Astrocyte of the cerebellum (primary cell): ENCODE measurements at regions not wholly inside any gene's neighbourhood (a gene's known extent, or its start where the extent isn't known, plus 50 kb on each side); places are given as distances from the start of the nearest gene placed in this dataset.

Experiments
- DNase-seq: peaks from one replicate; pipeline ENCODE4 v3.0.0-alpha.2; 2011; ENCODE audit warnings: low read depth
- H3K4me3 ChIP-seq: 2 replicates; pipeline ENCODE4 v1.5.1; 2011; ENCODE audit warnings: mild to moderate bottlenecking, low read depth, low read length, moderate library complexity
- CTCF ChIP-seq: IDR thresholded peaks from 2 replicates; pipeline ENCODE4 v1.5.1; 2012; ENCODE audit warnings: low read length, low read depth, moderate library complexity, mild to moderate bottlenecking; ENCODE audit errors: missing control alignments
- in situ Hi-C: cut with HindIII; loops from 2 replicates; pipeline ENCODE4 v1.10.0; 2017; ENCODE audit warnings: low sequenced_read_pairs

GRCh38 chr18:64615021-64615420, 466.1 kb upstream of the LINC00305 start:
- in situ Hi-C loops = no loop called here
- TF ChIP-seq CTCF = no peak
- no peak overlapping the region for H3K4me3 ChIP-seq
- DNase-seq = no peak

GRCh38 chr18:64614446-64614845, 465.6 kb upstream of the LINC00305 start:
- DNase-seq = no peak
- in situ Hi-C loops = no loop called here
- no peak overlapping the region for H3K4me3 ChIP-seq
- no peak for TF ChIP-seq CTCF

GRCh38 chr18:64592246-64592645, 443.4 kb upstream of the LINC00305 start:
- TF ChIP-seq CTCF = no peak
- no peak overlapping the region for H3K4me3 ChIP-seq
- DNase-seq = no peak
- in situ Hi-C loops = no loop called here

- TF ChIP-seq CTCF = no peak
- no peak overlapping the region for H3K4me3 ChIP-seq
- no peak for DNase-seq
- in situ Hi-C loops = no loop called here
Observed at GRCh38 chr18:64589000-64589399, 440.1 kb upstream of the LINC00305 start.

GRCh38 chr18:64566456-64566855, 417.6 kb upstream of the LINC00305 start:
- no peak for TF ChIP-seq CTCF
- in situ Hi-C loops = no loop called here
- no peak for DNase-seq
- H3K4me3 ChIP-seq = no peak overlapping the region

GRCh38 chr18:64562651-64563050, 413.8 kb upstream of the LINC00305 start:
- no peak for TF ChIP-seq CTCF
- DNase-seq = no peak
- in situ Hi-C loops = no loop called here
- no peak overlapping the region for H3K4me3 ChIP-seq

- in situ Hi-C loops = no loop called here
- no peak for DNase-seq
- H3K4me3 ChIP-seq = no peak overlapping the region
- no peak for TF ChIP-seq CTCF
Observed at GRCh38 chr18:64546451-64546850, 397.6 kb upstream of the LINC00305 start.
